Ishikawa (cell line): ENCODE measurements at regions not wholly inside any gene's neighbourhood (a gene's known extent, or its start where the extent isn't known, plus 50 kb on each side); places are given as distances from the start of the nearest gene placed in this dataset.

Experiments
- CEBPB ChIP-seq: IDR thresholded peaks from 2 replicates; pipeline ENCODE4 v1.6.1; 2012
- CREB1 ChIP-seq: IDR thresholded peaks from 2 replicates; pipeline ENCODE4 v1.6.1; 2012; ENCODE audit warnings: low read depth
- EGR1 ChIP-seq: IDR thresholded peaks from 2 replicates; pipeline ENCODE4 v1.6.1; 2012
- EP300 ChIP-seq: IDR thresholded peaks from 2 replicates; pipeline ENCODE4 v1.6.1; 2012; ENCODE audit warnings: borderline replicate concordance
- FOXM1 ChIP-seq: IDR thresholded peaks from 2 replicates; pipeline ENCODE4 v1.6.1; 2012; ENCODE audit warnings: low read depth, borderline replicate concordance
- MAX ChIP-seq: IDR thresholded peaks from 2 replicates; pipeline ENCODE4 v1.6.1; 2012
- NFIC ChIP-seq: IDR thresholded peaks from 2 replicates; pipeline ENCODE4 v1.6.1; 2012
- RAD21 ChIP-seq: IDR thresholded peaks from 2 replicates; pipeline ENCODE4 v1.6.1; 2012; ENCODE audit warnings: low read depth
- REST ChIP-seq: IDR thresholded peaks from 2 replicates; pipeline ENCODE4 v1.6.1; 2012; ENCODE audit warnings: low read depth, mild to moderate bottlenecking
- TAF1 ChIP-seq: IDR thresholded peaks from 2 replicates; pipeline ENCODE4 v1.6.1; 2012; ENCODE audit warnings: low read depth, mild to moderate bottlenecking
- TCF12 ChIP-seq: IDR thresholded peaks from 2 replicates; pipeline ENCODE4 v1.6.1; 2012; ENCODE audit warnings: low read depth
- TEAD4 ChIP-seq: IDR thresholded peaks from 2 replicates; pipeline ENCODE4 v1.6.1; 2012
- USF1 ChIP-seq: IDR thresholded peaks from 2 replicates; pipeline ENCODE4 v1.6.1; 2012
- YY1 ChIP-seq: IDR thresholded peaks from 2 replicates; pipeline ENCODE4 v1.6.1; 2012; ENCODE audit warnings: low read depth
- ZBTB7A ChIP-seq: IDR thresholded peaks from 2 replicates; pipeline ENCODE4 v1.6.1; 2012; ENCODE audit warnings: low read depth

- no peak for TF ChIP-seq REST
These were observed 120.5 kb upstream of the PROK2 start for GRCh38 chr3:71905426-71905825.

- TF ChIP-seq MAX (no peak), CREB1 (no peak), FOXM1 (no peak), USF1 (no peak), YY1 (no peak), RAD21 (no peak)
These were observed 119.0 kb upstream of the PROK2 start for GRCh38 chr3:71903936-71904335.

GRCh38 chr3:71903112-71903495 lies 118.2 kb upstream of the PROK2 start:
- TF ChIP-seq TCF12, result no peak

- TF ChIP-seq TCF12 (no peak), NFIC (no peak), RAD21 (no peak), TEAD4 (no peak), MAX (no peak), EP300 (no peak), ZBTB7A (no peak), TAF1 (no peak), USF1 (no peak), FOXM1 (no peak), YY1 (no peak), REST (no peak), CEBPB (no peak), CREB1 (no peak), EGR1 (no peak)
These were observed 117.5 kb upstream of the PROK2 start for GRCh38 chr3:71902258-71903111.

- TF ChIP-seq MAX (no peak), EP300 (no peak), CREB1 (no peak), CEBPB (no peak), TEAD4 (no peak), FOXM1 (no peak), USF1 (no peak), TCF12 (no peak), ZBTB7A (no peak), EGR1 (no peak), NFIC (no peak)
These were observed 116.7 kb upstream of the PROK2 start for GRCh38 chr3:71901645-71902044.

GRCh38 chr3:71900057-71900456 lies 115.1 kb upstream of the PROK2 start:
- TF ChIP-seq REST, result no peak
- TF ChIP-seq FOXM1, result no peak
- TF ChIP-seq TCF12, result no peak
- no peak for TF ChIP-seq TEAD4
- TF ChIP-seq EP300, result no peak
- no peak for TF ChIP-seq TAF1
- TF ChIP-seq YY1, result no peak
- TF ChIP-seq EGR1, result no peak
- TF ChIP-seq RAD21, result no peak
- TF ChIP-seq NFIC, result no peak
- TF ChIP-seq MAX, result no peak
- no peak for TF ChIP-seq ZBTB7A
- TF ChIP-seq USF1, result no peak
